Upper lobe of left lung (tissue), 4 donors: ENCODE measurements at regions not wholly inside any gene's neighbourhood (a gene's known extent, or its start where the extent isn't known, plus 50 kb on each side); places are given as distances from the start of the nearest gene placed in this dataset.

Experiments used
- CTCF ChIP-seq, 6 experiments: fragments of 450-650 bp in 4 of 6; fragments of 200-600 bp in 2 of 6; sonication (generic) in 2 of 6; IDR thresholded peaks; one replicate each; pipeline ENCODE4 v1.5.1; 2016 to 2019; ENCODE audit warnings: antibody characterized with exemption in 6 of 6
- POLR2A ChIP-seq, 4 donors: fragments of 450-650 bp; IDR thresholded peaks; one replicate each; pipeline ENCODE4 v1.5.1; 2016 to 2017; ENCODE audit warnings: antibody characterized with exemption in 4 of 4, mild to moderate bottlenecking in 2 of 4
- POLR2AphosphoS5 ChIP-seq, 2 donors: sonication (generic); formaldehyde crosslinking; IDR thresholded peaks; one replicate each; pipeline ENCODE4 v1.5.1; 2017; ENCODE audit warnings: antibody characterized with exemption in 2 of 2

GRCh38 chr2:222792001-222792611, 68.7 kb upstream of the ACSL3 start:
- TF ChIP-seq CTCF (IDR thresholded peaks at IDR 0.05) (no peak), POLR2AphosphoS5 (IDR thresholded peaks at IDR 0.05) (peak; percentile 76 to 79), POLR2A (IDR thresholded peaks at IDR 0.05) (peak in 1 of 4 donors; percentile 68)
